HCT116 (cell line): ENCODE measurements at regions not wholly inside any gene's neighbourhood (a gene's known extent, or its start where the extent isn't known, plus 50 kb on each side); places are given as distances from the start of the nearest gene placed in this dataset.

Experiments
- ATF3 ChIP-seq: IDR thresholded peaks from 2 replicates; pipeline ENCODE4 v1.6.1; 2012
- CTCF ChIP-seq, 3 experiments: fragments of 200-600 bp in 1 of 3; sonication (generic) in 1 of 3; IDR thresholded peaks in 2 of 3; conservative IDR thresholded peaks in 1 of 3; 2 replicates each; pipeline ENCODE4 v1.5.1; 2012 to 2017; ENCODE audit warnings: low read depth in 2 of 3, low read length in 2 of 3, antibody characterized with exemption in 1 of 3, borderline replicate concordance in 1 of 3, control low read depth in 1 of 3, mild to moderate bottlenecking in 1 of 3, mixed read lengths in 1 of 3, mixed run types in 1 of 3, moderate library complexity in 1 of 3; ENCODE audit not compliant: insufficient read depth in 1 of 3
- EZH2phosphoT487 ChIP-seq: fragments of 200-600 bp; IDR thresholded peaks from 2 replicates; pipeline ENCODE4 v1.6.1; 2018; ENCODE audit warnings: antibody characterized with exemption, borderline replicate concordance
- FOSL1 ChIP-seq: IDR thresholded peaks from 2 replicates; pipeline ENCODE4 v1.6.1; 2012; ENCODE audit warnings: low read depth
- JUND ChIP-seq: IDR thresholded peaks from 2 replicates; pipeline ENCODE4 v1.6.1; 2012
- POLR2A ChIP-seq: IDR thresholded peaks from 2 replicates; pipeline ENCODE4 v1.7.0; 2011; ENCODE audit warnings: borderline replicate concordance; ENCODE audit not compliant: insufficient read depth, insufficient read length; ENCODE audit errors: extremely low read depth
- POLR2AphosphoS5 ChIP-seq: IDR thresholded peaks from 2 replicates; pipeline ENCODE4 v1.6.1; 2011; ENCODE audit warnings: mild to moderate bottlenecking, low read depth, low read length, moderate library complexity
- REST ChIP-seq: IDR thresholded peaks from 2 replicates; pipeline ENCODE4 v1.6.1; 2012; ENCODE audit warnings: low read depth
- SIN3A ChIP-seq: IDR thresholded peaks from 2 replicates; pipeline ENCODE4 v1.6.1; 2012; ENCODE audit warnings: low read depth
- SRF ChIP-seq: IDR thresholded peaks from 2 replicates; pipeline ENCODE4 v1.6.1; 2012; ENCODE audit warnings: low read depth
- ZFX ChIP-seq: fragments of 450-650 bp; IDR thresholded peaks from 2 replicates; pipeline ENCODE4 v1.6.1; 2017

GRCh38 chr1:187817782-187818181 lies 989.0 kb downstream of the PLA2G4A start:
- TF ChIP-seq POLR2AphosphoS5 (no peak), ZFX (no peak), SRF (no peak), REST (no peak), FOSL1 (no peak), JUND (no peak), CTCF (IDR thresholded peaks at IDR 0.05 in 2 of 3, conservative IDR thresholded peaks at IDR 0.05 in 1 of 3; ENCODE audit: borderline replicate concordance in 1 of 3, insufficient read depth in 1 of 3, low read depth in 2 of 3, low read length in 2 of 3) (peak in 2 of 3 experiments; percentile 28 to 35; a peak in 3 of 6 replicates), EZH2phosphoT487 (no peak), SIN3A (no peak), POLR2A (no peak), ATF3 (no peak)
